CD14-positive monocyte (primary cell): ENCODE measurements at regions not wholly inside any gene's neighbourhood (a gene's known extent, or its start where the extent isn't known, plus 50 kb on each side); places are given as distances from the start of the nearest gene placed in this dataset.

Experiments
- DNase-seq, 3 donors: peaks; one replicate each; pipeline ENCODE4 v3.0.0-alpha.2; 2011 to 2022
- H2AFZ ChIP-seq: 2 replicates; pipeline ENCODE4 v1.6.0; 2012; ENCODE audit warnings: mild to moderate bottlenecking, low read depth, low read length, inconsistent platforms; ENCODE audit not compliant: insufficient read depth, poor library complexity, severe bottlenecking
- H3K27ac ChIP-seq, 2 donors: 1 replicate in 1 of 2; 2 replicates in 1 of 2; pipeline ENCODE4 v1.5.1; 2012 to 2013; ENCODE audit warnings: low read length in 2 of 2, control low read depth in 1 of 2, inconsistent platforms in 1 of 2, low read depth in 1 of 2, mild to moderate bottlenecking in 1 of 2
- H3K27me3 ChIP-seq, 2 donors: one replicate each; pipeline versions ENCODE4 v1.6.0 to v1.6.1; 2011 to 2013; ENCODE audit warnings: low read length in 2 of 2; ENCODE audit not compliant: control insufficient read depth in 2 of 2, insufficient read depth in 2 of 2
- H3K36me3 ChIP-seq, 2 donors: replicated peaks in 1 of 2; 1 replicate in 1 of 2; 2 replicates in 1 of 2; pipeline versions ENCODE4 v1.5.1 to v1.6.1; 2012 to 2013; ENCODE audit warnings: low read length in 2 of 2, control low read depth in 1 of 2, inconsistent platforms in 1 of 2, mild to moderate bottlenecking in 1 of 2; ENCODE audit not compliant: insufficient read depth in 2 of 2, control insufficient read depth in 1 of 2
- H3K4me1 ChIP-seq, 2 donors: 1 replicate in 1 of 2; 2 replicates in 1 of 2; pipeline versions ENCODE4 v1.5.1 to v1.6.1; 2012 to 2013; ENCODE audit warnings: low read length in 2 of 2, control low read depth in 1 of 2, inconsistent platforms in 1 of 2, mild to moderate bottlenecking in 1 of 2, moderate library complexity in 1 of 2; ENCODE audit not compliant: insufficient read depth in 2 of 2, control insufficient read depth in 1 of 2
- H3K4me2 ChIP-seq: replicated peaks from 2 replicates; pipeline ENCODE3; 2012; ENCODE audit warnings: low read length, moderate library complexity, mild to moderate bottlenecking; ENCODE audit not compliant: poor library complexity, severe bottlenecking; ENCODE audit errors: extremely low read depth
- H3K4me3 ChIP-seq, 3 experiments: fragments of 200-600 bp in 1 of 3; sonication (generic) in 1 of 3; replicated peaks in 1 of 3; 1 replicate in 2 of 3; 2 replicates in 1 of 3; pipeline ENCODE4 v1.5.1; 2011 to 2013; ENCODE audit warnings: low read length in 3 of 3, mild to moderate bottlenecking in 3 of 3, control low read depth in 2 of 3, low read depth in 2 of 3, inconsistent platforms in 1 of 3, moderate library complexity in 1 of 3
- H3K79me2 ChIP-seq: 2 replicates; pipeline ENCODE4 v1.6.0; 2012; ENCODE audit warnings: mild to moderate bottlenecking, control low read depth, inconsistent platforms, low read length, moderate library complexity; ENCODE audit not compliant: insufficient read depth
- H3K9ac ChIP-seq: 2 replicates; pipeline ENCODE4 v1.6.0; 2017; ENCODE audit warnings: low read length, mild to moderate bottlenecking; ENCODE audit not compliant: insufficient read depth, poor library complexity, severe bottlenecking
- H3K9me3 ChIP-seq, 2 donors: replicated peaks in 1 of 2; 1 replicate in 1 of 2; 2 replicates in 1 of 2; pipeline versions ENCODE4 v1.5.1 to v1.6.1; 2012 to 2013; ENCODE audit warnings: low read length in 2 of 2, control low read depth in 1 of 2; ENCODE audit not compliant: control insufficient read depth in 1 of 2, insufficient read depth in 1 of 2
- H4K20me1 ChIP-seq: 2 replicates; pipeline ENCODE4 v1.6.0; 2012; ENCODE audit warnings: mild to moderate bottlenecking, low read length, control low read depth, moderate library complexity; ENCODE audit not compliant: insufficient read depth
- H3K27ac Mint-ChIP-seq, 7 donors: one replicate each; pipeline ENCODE4 v1.8.0; 2020; ENCODE audit warnings: mild to moderate bottlenecking in 7 of 7, mixed read lengths in 7 of 7, moderate library complexity in 6 of 7, inconsistent platforms in 2 of 7
- H3K27me3 Mint-ChIP-seq, 3 donors: one replicate each; pipeline ENCODE4 v1.8.0; 2021 to 2022; ENCODE audit warnings: low read depth in 3 of 3, mild to moderate bottlenecking in 3 of 3, mixed read lengths in 3 of 3, moderate library complexity in 3 of 3, inconsistent platforms in 1 of 3
- H3K36me3 Mint-ChIP-seq, 2 donors: one replicate each; pipeline ENCODE4 v1.8.0; 2020; ENCODE audit warnings: mixed read lengths in 2 of 2, inconsistent platforms in 1 of 2, mild to moderate bottlenecking in 1 of 2
- H3K4me1 Mint-ChIP-seq: one replicate; pipeline ENCODE4 v1.8.0; 2020; ENCODE audit warnings: mild to moderate bottlenecking, mixed read lengths
- H3K4me3 Mint-ChIP-seq, 2 donors: one replicate each; pipeline ENCODE4 v1.8.0; 2020; ENCODE audit warnings: mild to moderate bottlenecking in 2 of 2, mixed read lengths in 2 of 2, moderate library complexity in 1 of 2
- H3K9me3 Mint-ChIP-seq, 7 donors: one replicate each; pipeline ENCODE4 v1.8.0; 2020 to 2022; ENCODE audit warnings: mixed read lengths in 7 of 7, mild to moderate bottlenecking in 6 of 7, moderate library complexity in 6 of 7, inconsistent platforms in 2 of 7
- CTCF ChIP-seq: fragments of 200-600 bp; IDR thresholded peaks from one replicate; pipeline ENCODE4 v1.8.0; 2022; ENCODE audit warnings: antibody characterized with exemption, mild to moderate bottlenecking
- WGBS: methylation state at CpG from one replicate; pipeline ENCODE4 v1.1.5; 2013; ENCODE audit warnings: missing lambda C conversion rate; ENCODE audit not compliant: insufficient coverage; 5-methylcytosine and 5-hydroxymethylcytosine counted together
- intact Hi-C, 2 donors: fragments of 100-400 bp; cut with micrococcal nuclease; formaldehyde crosslinking; loops; one replicate each; pipeline versions ENCODE4 v1.15.0 to v1.15.1; 2023

DNA sequence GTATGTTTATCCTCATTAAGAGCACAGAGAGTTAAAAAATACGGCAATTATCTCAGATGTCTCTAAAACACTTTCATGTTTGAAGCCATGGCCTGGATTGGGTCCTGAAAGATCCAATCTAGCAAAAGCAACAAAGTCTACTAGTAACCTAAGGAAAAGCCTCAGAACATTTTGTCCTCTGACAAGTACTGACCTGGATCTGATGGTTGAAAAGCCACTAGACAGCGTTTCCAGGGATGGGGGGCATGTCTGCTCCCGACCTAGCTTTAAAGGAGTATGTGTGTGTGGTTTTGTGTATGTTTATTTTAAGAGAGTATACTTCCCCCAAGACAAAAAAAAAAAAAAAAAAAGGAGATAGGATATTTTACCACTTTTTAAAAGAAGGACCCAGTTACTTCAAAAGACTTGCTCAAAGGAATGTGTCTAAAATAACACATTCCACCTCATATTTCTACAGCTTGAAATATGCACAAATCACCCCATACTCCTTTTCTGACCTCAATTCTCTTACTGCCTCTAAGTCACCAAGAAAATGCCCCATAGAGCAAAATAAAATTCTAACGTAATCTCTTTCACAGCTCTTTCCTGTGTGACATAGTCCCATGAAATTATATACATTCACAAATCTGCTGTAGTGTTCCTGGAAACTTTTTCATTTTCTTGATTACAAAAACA lies 189.0 kb upstream of the TTC29 start:
- H3K9me3 ChIP-seq = no peaks in the 10 kb centered on the region
- H3K36me3 ChIP-seq = no peaks in the 10 kb centered on the region
- H4K20me1 ChIP-seq = no peaks in the 10 kb centered on the region
- no peaks in the 10 kb centered on the region for H3K79me2 ChIP-seq
- no peak overlapping the region for H3K9ac ChIP-seq
- Mint-ChIP-seq H3K27me3 (peaks cover 0 to 2% (median 2%) of the 10 kb centered on the region in 3 donors), H3K27ac (no peak overlapping the region), H3K9me3 (peaks cover 0 to 5% (median 2%) of the 10 kb centered on the region in 7 donors), H3K4me1 (no peaks in the 10 kb centered on the region), H3K4me3 (no peak overlapping the region), H3K36me3 (no peaks in the 10 kb centered on the region)
- no peak overlapping the region for H3K4me2 ChIP-seq
- DNase-seq = no peak
- no peak for TF ChIP-seq CTCF
- no CpG with 5 or more reads among the region's 4 CpGs for WGBS
- no peak overlapping the region for H2AFZ ChIP-seq
- no peak overlapping the region for H3K4me3 ChIP-seq
- no peak overlapping the region for H3K27ac ChIP-seq
- intact Hi-C loops = no loop called here
- H3K27me3 ChIP-seq = no peaks in the 10 kb centered on the region
- no peaks in the 10 kb centered on the region for H3K4me1 ChIP-seq

DNA sequence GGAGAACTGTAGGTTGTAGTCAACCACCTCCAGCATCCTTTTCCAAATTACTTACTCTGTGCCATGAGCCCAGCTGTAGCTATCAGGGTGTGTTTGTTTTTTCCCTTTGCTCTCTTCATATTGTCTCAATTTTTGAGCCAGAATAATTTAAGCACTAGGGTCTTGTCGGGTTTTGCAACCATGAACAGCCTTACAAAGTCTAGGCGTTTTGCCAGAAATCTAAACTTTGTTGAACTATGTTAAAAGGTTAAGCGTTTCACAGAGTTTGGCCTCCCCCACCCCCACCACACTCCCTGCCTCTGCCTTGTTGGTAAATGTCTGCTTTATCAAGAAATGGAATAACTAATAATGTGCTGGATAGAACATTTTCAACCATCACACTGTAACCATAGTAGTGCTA lies 190.6 kb upstream of the TTC29 start:
- Mint-ChIP-seq H3K4me1 (no peaks in the 10 kb centered on the region), H3K36me3 (no peaks in the 10 kb centered on the region), H3K27me3 (peaks cover 0 to 2% (median 2%) of the 10 kb centered on the region in 3 donors), H3K4me3 (no peak overlapping the region), H3K27ac (no peak overlapping the region), H3K9me3 (peaks cover 2 to 8% (median 3%) of the 10 kb centered on the region in 7 donors)
- no CpG with 5 or more reads among the region's 3 CpGs for WGBS
- no peak for DNase-seq
- Histone ChIP-seq H3K9ac (no peak overlapping the region), H3K4me2 (no peak overlapping the region), H3K27me3 (no peaks in the 10 kb centered on the region), H3K27ac (no peak overlapping the region), H2AFZ (no peak overlapping the region), H3K36me3 (no peaks in the 10 kb centered on the region), H3K4me3 (no peak overlapping the region), H3K9me3 (no peaks in the 10 kb centered on the region), H3K4me1 (no peaks in the 10 kb centered on the region), H3K79me2 (no peaks in the 10 kb centered on the region), H4K20me1 (no peaks in the 10 kb centered on the region)
- no peak for TF ChIP-seq CTCF
- intact Hi-C loops = no loop called here
